GM12891 (cell line): ENCODE measurements at regions not wholly inside any gene's neighbourhood (a gene's known extent, or its start where the extent isn't known, plus 50 kb on each side); places are given as distances from the start of the nearest gene placed in this dataset.

Experiments
- DNase-seq: peaks from one replicate; pipeline ENCODE4 v3.0.0; 2011; ENCODE audit warnings: low spot score; ENCODE audit not compliant: insufficient read length
- FAIRE-seq: peaks from 2 replicates; lab custom pipeline; 2011; peaks lifted over from hg19 to GRCh38; lab: Jason Lieb, UNC
- PAX5 ChIP-seq: IDR thresholded peaks from 2 replicates; pipeline ENCODE4 v1.6.1; 2011; ENCODE audit warnings: low read length, moderate library complexity, mild to moderate bottlenecking; ENCODE audit not compliant: insufficient read depth, severe bottlenecking
- POLR2A ChIP-seq: IDR thresholded peaks from 2 replicates; pipeline ENCODE4 v1.6.1; 2011; ENCODE audit warnings: low read depth, low read length, control low read depth
- POLR2AphosphoS5 ChIP-seq: IDR thresholded peaks from 2 replicates; pipeline ENCODE4 v1.6.1; 2011; ENCODE audit warnings: low read depth, low read length, control low read depth
- POU2F2 ChIP-seq: IDR thresholded peaks from 2 replicates; pipeline ENCODE4 v1.6.1; 2011; ENCODE audit warnings: low read depth, mild to moderate bottlenecking, control low read depth, low read length, moderate library complexity
- SPI1 ChIP-seq: IDR thresholded peaks from 2 replicates; pipeline ENCODE4 v1.6.1; 2011; ENCODE audit warnings: low read depth, low read length, control low read depth
- TAF1 ChIP-seq: IDR thresholded peaks from 2 replicates; pipeline ENCODE4 v1.6.1; 2011; ENCODE audit warnings: low read depth, low read length, control low read depth

- FAIRE-seq (no peak), DNase-seq (no peak)
- TF ChIP-seq TAF1: no peak
- TF ChIP-seq POU2F2: no peak
- TF ChIP-seq POLR2A: no peak
- TF ChIP-seq SPI1: no peak
- TF ChIP-seq PAX5: no peak
- TF ChIP-seq POLR2AphosphoS5: no peak
Measured at GRCh38 chr15:93138681-93139250, 49.8 kb upstream of the RGMA start.
